ENCODE measurements at regions not wholly inside any gene's neighbourhood (a gene's known extent, or its start where the extent isn't known, plus 50 kb on each side); places are given as distances from the start of the nearest gene placed in this dataset.

- peaks cover 46% of the 10 kb centered on the region for H3K4me1 Mint-ChIP-seq (ENCODE audit: low read depth)
- no peak for DNase-seq (ENCODE audit: low spot score)
- H3K4me3 Mint-ChIP-seq (ENCODE audit: unreplicated experiment): no peak overlapping the region
- no peaks in the 10 kb centered on the region for H3K27me3 Mint-ChIP-seq (ENCODE audit: low read depth)
- no peak overlapping the region for H3K27ac Mint-ChIP-seq (ENCODE audit: unreplicated experiment)
- H3K36me3 Mint-ChIP-seq (ENCODE audit: low read depth): no peaks in the 10 kb centered on the region
- TF ChIP-seq CTCF (IDR thresholded peaks at IDR 0.05): no peak
- H3K9me3 Mint-ChIP-seq (ENCODE audit: low read depth): no peaks in the 10 kb centered on the region
These were observed 180.5 kb downstream of the TGFB2 start for GRCh38 chr1:218525451-218526197.

DNA sequence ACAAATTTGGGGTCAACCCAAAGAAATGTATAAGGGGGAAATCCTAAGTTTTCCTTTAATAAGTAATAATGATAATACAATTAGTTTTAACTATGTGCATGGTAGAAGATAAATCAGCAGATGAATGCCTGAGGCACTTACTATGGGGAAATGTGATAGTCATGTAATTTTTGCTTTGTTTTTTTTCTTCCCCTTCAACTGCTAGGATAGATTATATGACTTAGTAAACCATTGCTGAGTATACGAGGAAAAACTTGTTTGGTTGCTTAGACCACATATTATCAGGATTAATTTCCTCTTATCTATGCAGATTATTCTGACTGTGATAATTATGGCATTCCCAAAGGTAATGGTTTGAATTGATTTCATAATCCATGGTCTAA lies 181.1 kb downstream of the TGFB2 start:
- H3K4me3 Mint-ChIP-seq (ENCODE audit: unreplicated experiment): no peak overlapping the region

GRCh38 chr1:218527737-218528136 lies 182.6 kb downstream of the TGFB2 start:
- H3K9me3 Mint-ChIP-seq (ENCODE audit: low read depth): no peaks in the 10 kb centered on the region
- DNase-seq (ENCODE audit: low spot score): no peak
- H3K27ac Mint-ChIP-seq (ENCODE audit: unreplicated experiment): no peak overlapping the region
- no peak for TF ChIP-seq CTCF (IDR thresholded peaks at IDR 0.05)
- no peaks in the 10 kb centered on the region for H3K36me3 Mint-ChIP-seq (ENCODE audit: low read depth)
- H3K4me1 Mint-ChIP-seq (ENCODE audit: low read depth): peaks cover 46% of the 10 kb centered on the region
- no peaks in the 10 kb centered on the region for H3K27me3 Mint-ChIP-seq (ENCODE audit: low read depth)
- no peak overlapping the region for H3K4me3 Mint-ChIP-seq (ENCODE audit: unreplicated experiment)

More for the DNA sequence above, 181.1 kb downstream of the TGFB2 start:
- DNase-seq (ENCODE audit: low spot score): no peak
- no peaks in the 10 kb centered on the region for H3K27me3 Mint-ChIP-seq (ENCODE audit: low read depth)
- no peak for TF ChIP-seq CTCF (IDR thresholded peaks at IDR 0.05)
- H3K36me3 Mint-ChIP-seq (ENCODE audit: low read depth): no peaks in the 10 kb centered on the region
- no peaks in the 10 kb centered on the region for H3K9me3 Mint-ChIP-seq (ENCODE audit: low read depth)
- H3K4me1 Mint-ChIP-seq (ENCODE audit: low read depth): peaks cover 46% of the 10 kb centered on the region
- no peak overlapping the region for H3K27ac Mint-ChIP-seq (ENCODE audit: unreplicated experiment)

GRCh38 chr1:218529646-218530300 lies 184.6 kb downstream of the TGFB2 start:
- Mint-ChIP-seq H3K27me3 (ENCODE audit: low read depth) (no peaks in the 10 kb centered on the region), H3K4me1 (ENCODE audit: low read depth) (peaks cover 39% of the 10 kb centered on the region), H3K36me3 (ENCODE audit: low read depth) (peaks cover 2% of the 10 kb centered on the region), H3K27ac (ENCODE audit: unreplicated experiment) (peak overlapping the region; percentile 73), H3K9me3 (ENCODE audit: low read depth) (no peaks in the 10 kb centered on the region), H3K4me3 (ENCODE audit: unreplicated experiment) (no peak overlapping the region)
- no peak for TF ChIP-seq CTCF (IDR thresholded peaks at IDR 0.05)
- DNase-seq (ENCODE audit: low spot score): no peak

DNA sequence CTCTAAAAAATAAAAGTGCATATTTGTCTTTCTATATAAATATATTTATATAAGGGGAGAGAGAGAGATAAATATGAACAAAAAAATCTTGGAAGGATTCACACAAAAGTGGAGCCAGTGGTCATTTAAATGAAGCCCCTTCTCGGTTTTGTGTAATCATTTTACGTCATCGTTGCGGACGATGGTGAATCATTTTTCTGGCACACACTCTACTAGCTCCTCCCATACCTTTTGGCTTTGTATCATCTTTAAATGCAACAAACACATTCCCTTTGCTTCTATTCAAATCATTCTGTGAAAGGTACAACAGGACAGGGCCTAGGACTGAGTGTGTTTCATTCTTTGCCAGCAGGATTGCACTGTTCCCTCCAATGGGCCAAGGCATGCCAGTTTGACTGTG lies 186.8 kb downstream of the TGFB2 start:
- no peak overlapping the region for H3K27ac Mint-ChIP-seq (ENCODE audit: unreplicated experiment)
- TF ChIP-seq CTCF (IDR thresholded peaks at IDR 0.05): no peak
- no peaks in the 10 kb centered on the region for H3K9me3 Mint-ChIP-seq (ENCODE audit: low read depth)
- no peaks in the 10 kb centered on the region for H3K27me3 Mint-ChIP-seq (ENCODE audit: low read depth)
- peaks cover 31% of the 10 kb centered on the region for H3K4me1 Mint-ChIP-seq (ENCODE audit: low read depth)
- H3K36me3 Mint-ChIP-seq (ENCODE audit: low read depth): peaks cover 2% of the 10 kb centered on the region
- DNase-seq (ENCODE audit: low spot score): no peak
- no peak overlapping the region for H3K4me3 Mint-ChIP-seq (ENCODE audit: unreplicated experiment)

Measured in chondrocyte (in vitro differentiated cells).